OCI-LY3 (cell line): ENCODE measurements at regions not wholly inside any gene's neighbourhood (a gene's known extent, or its start where the extent isn't known, plus 50 kb on each side); places are given as distances from the start of the nearest gene placed in this dataset.

Source experiments
- EZH2phosphoT487 ChIP-seq: fragments of 200-600 bp; shearing (Covaris generic); IDR thresholded peaks from 2 replicates; pipeline ENCODE4 v1.6.1; 2018; ENCODE audit warnings: antibody characterized with exemption, mixed run types, low read depth
- TF ChIP-seq, protein P1 (sequence below): fragments of 200-600, 300-600 bp; sonication (generic); IDR thresholded peaks from 2 replicates; pipeline ENCODE4 v1.5.1; 2014; ENCODE audit warnings: antibody characterized with exemption, low read length, low read depth

DNA sequence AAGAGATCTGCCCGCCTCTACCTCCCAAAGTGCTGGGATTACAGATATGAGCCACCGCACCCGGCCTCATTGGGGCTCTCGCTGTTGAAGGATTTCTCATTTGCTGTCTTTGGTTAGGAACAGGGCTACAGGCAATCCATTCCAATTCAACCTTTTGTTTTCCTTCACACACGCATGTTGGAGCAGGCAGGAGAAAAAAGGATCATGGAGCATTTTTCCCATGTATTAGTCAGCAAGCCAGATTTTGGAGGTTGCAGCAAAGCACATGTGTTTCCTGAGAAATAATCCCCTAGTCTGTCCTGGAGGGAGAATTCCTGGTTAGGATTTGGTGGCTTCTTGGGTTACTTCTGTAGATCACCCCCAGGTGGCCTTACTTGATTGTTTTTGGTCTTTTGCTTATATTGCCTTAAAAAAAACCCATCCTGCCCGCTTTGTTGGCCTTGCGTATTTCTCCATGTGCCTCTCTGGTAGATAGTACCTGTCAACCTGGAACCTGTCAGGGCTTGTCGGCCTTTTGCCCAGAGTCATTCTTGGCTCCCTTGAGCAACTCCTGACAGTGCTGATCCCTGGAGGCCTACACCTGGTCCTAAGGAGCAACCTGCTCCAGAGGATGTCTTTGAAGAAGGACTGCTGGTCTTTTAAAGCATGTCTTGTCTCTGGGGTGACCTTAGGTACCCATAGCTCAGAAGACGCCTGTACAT is 82.4 kb upstream of the CLCN4 start:
- TF ChIP-seq EZH2phosphoT487, result no peak
- TF ChIP-seq, protein P1, sequence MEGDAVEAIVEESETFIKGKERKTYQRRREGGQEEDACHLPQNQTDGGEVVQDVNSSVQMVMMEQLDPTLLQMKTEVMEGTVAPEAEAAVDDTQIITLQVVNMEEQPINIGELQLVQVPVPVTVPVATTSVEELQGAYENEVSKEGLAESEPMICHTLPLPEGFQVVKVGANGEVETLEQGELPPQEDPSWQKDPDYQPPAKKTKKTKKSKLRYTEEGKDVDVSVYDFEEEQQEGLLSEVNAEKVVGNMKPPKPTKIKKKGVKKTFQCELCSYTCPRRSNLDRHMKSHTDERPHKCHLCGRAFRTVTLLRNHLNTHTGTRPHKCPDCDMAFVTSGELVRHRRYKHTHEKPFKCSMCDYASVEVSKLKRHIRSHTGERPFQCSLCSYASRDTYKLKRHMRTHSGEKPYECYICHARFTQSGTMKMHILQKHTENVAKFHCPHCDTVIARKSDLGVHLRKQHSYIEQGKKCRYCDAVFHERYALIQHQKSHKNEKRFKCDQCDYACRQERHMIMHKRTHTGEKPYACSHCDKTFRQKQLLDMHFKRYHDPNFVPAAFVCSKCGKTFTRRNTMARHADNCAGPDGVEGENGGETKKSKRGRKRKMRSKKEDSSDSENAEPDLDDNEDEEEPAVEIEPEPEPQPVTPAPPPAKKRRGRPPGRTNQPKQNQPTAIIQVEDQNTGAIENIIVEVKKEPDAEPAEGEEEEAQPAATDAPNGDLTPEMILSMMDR, result no peak
